GM12878 (cell line): ENCODE measurements at regions not wholly inside any gene's neighbourhood (a gene's known extent, or its start where the extent isn't known, plus 50 kb on each side); places are given as distances from the start of the nearest gene placed in this dataset.
"Not testable (repeated sequence)": the region's sequence is repeated elsewhere in the genome, so short reads cannot be mapped to it uniquely, and the experiment has no call there.

Experiments
- ATAC-seq: fragments of 200-7000 bp; cut with Tn5 transposase; 3 replicates; pipeline ENCODE4 v1.9.1; 2020; ENCODE audit warnings: mild to moderate bottlenecking, moderate library complexity
- BruUV-seq: library from RNA; stranded (reverse); fragments of 400-500 nt; replicated peaks from 2 replicates; lab custom pipeline; 2021; lab: Mats Ljungman, UMichigan
- CTCF ChIA-PET: fragments of 300-600 bp; sonication (Branson Sonifier 250); formaldehyde crosslinking; extraction: SDS; loops from one replicate; lab custom pipeline; 2021; ENCODE audit warnings: inconsistent platforms; lab: Yijun Ruan, JAX
- POLR2A ChIA-PET: fragments of 350-600 bp; formaldehyde crosslinking; extraction: SDS; loops from one replicate; lab custom pipeline; 2021; ENCODE audit warnings: inconsistent platforms; lab: Charles Lee
- RAD21 ChIA-PET: fragments of 300-600 bp; sonication (Branson Sonifier 250); formaldehyde crosslinking; loops from one replicate; lab custom pipeline; 2023; ENCODE audit warnings: antibody characterized with exemption; ENCODE audit not compliant: unreplicated experiment; lab: Charles Lee
- SMC1A ChIA-PET: fragments of 300-600 bp; sonication (Branson Sonifier 250); formaldehyde crosslinking; loops from one replicate; lab custom pipeline; 2023; ENCODE audit not compliant: unreplicated experiment, uncharacterized antibody; lab: Charles Lee
- DNase-seq: peaks from one replicate; pipeline ENCODE4 v3.0.0-alpha.2; 2011; ENCODE audit warnings: low read depth, low spot score
- FAIRE-seq: peaks from 3 replicates; lab custom pipeline; 2011; peaks lifted over from hg19 to GRCh38; lab: Jason Lieb, UNC
- H2AFZ ChIP-seq: 2 replicates; pipeline ENCODE4 v1.6.0; 2011; ENCODE audit warnings: low read depth, low read length, control low read depth; ENCODE audit not compliant: control insufficient read depth
- H3K27ac ChIP-seq: 2 replicates; pipeline ENCODE4 v1.5.1; 2011; ENCODE audit warnings: control low read depth; ENCODE audit not compliant: control insufficient read depth, insufficient read depth
- H3K27me3 ChIP-seq, 2 experiments: replicated peaks in 1 of 2; 2 replicates each; pipeline versions ENCODE4 v1.6.0 to v1.6.1; 2011; ENCODE audit warnings: low read length in 1 of 2; ENCODE audit not compliant: control insufficient read depth in 2 of 2, insufficient read depth in 2 of 2
- H3K36me3 ChIP-seq, 2 experiments: 2 replicates each; pipeline ENCODE4 v1.5.1; 2011; ENCODE audit warnings: low read length in 1 of 2; ENCODE audit not compliant: control insufficient read depth in 2 of 2, insufficient read depth in 2 of 2
- H3K4me1 ChIP-seq: 2 replicates; pipeline ENCODE4 v1.6.1; 2011; ENCODE audit warnings: mild to moderate bottlenecking, low read length, moderate library complexity, mixed read lengths; ENCODE audit not compliant: control insufficient read depth, insufficient read depth
- H3K4me2 ChIP-seq: 2 replicates; pipeline ENCODE4 v1.6.0; 2011; ENCODE audit warnings: control low read depth; ENCODE audit not compliant: control insufficient read depth, insufficient read depth
- H3K4me3 ChIP-seq: fragments of 200-600 bp; sonication (generic); 2 replicates; pipeline ENCODE4 v1.5.1; 2016
- H3K79me2 ChIP-seq: 2 replicates; pipeline ENCODE4 v1.6.0; 2011; ENCODE audit warnings: low read length; ENCODE audit not compliant: control insufficient read depth, insufficient read depth
- H3K9ac ChIP-seq: 2 replicates; pipeline ENCODE4 v1.8.0; 2011; ENCODE audit warnings: low read length, control low read depth, mixed read lengths; ENCODE audit not compliant: control insufficient read depth, insufficient read depth
- H3K9me3 ChIP-seq: replicated peaks from 3 replicates; pipeline ENCODE4 v1.5.1; 2011; ENCODE audit warnings: mild to moderate bottlenecking, low read length; ENCODE audit not compliant: control insufficient read depth, insufficient read depth
- H4K20me1 ChIP-seq: 2 replicates; pipeline ENCODE4 v1.6.0; 2011; ENCODE audit not compliant: control insufficient read depth, insufficient read depth
- BMI1 ChIP-seq: fragments of 450-650 bp; IDR thresholded peaks from 2 replicates; pipeline ENCODE4 v1.6.1; 2016; ENCODE audit warnings: mild to moderate bottlenecking, moderate library complexity, borderline replicate concordance
- CBX5 ChIP-seq: sonication (generic); IDR thresholded peaks from 2 replicates; pipeline ENCODE4 v1.6.1; 2016; ENCODE audit warnings: low read depth, moderate library complexity, mild to moderate bottlenecking, inconsistent platforms
- ETV6 ChIP-seq, 2 experiments: fragments of 450-650 bp in 1 of 2; IDR thresholded peaks in 1 of 2; conservative IDR thresholded peaks in 1 of 2; 2 replicates each; pipeline ENCODE4 v1.6.1; 2014; ENCODE audit warnings: antibody characterized with exemption in 1 of 2, borderline replicate concordance in 1 of 2, low read depth in 1 of 2, mild to moderate bottlenecking in 1 of 2, moderate library complexity in 1 of 2
- YY1 ChIP-seq: IDR thresholded peaks from 2 replicates; pipeline ENCODE4 v1.6.1; 2011; ENCODE audit warnings: low read depth, mild to moderate bottlenecking, low read length
- WGBS: methylation state at CpG from one replicate; pipeline ENCODE4 v1.1.6; 2016; ENCODE audit warnings: low lambda C conversion rate; ENCODE audit not compliant: insufficient replicate concordance, insufficient coverage; ENCODE audit errors: missing lambda C conversion rate; 5-methylcytosine and 5-hydroxymethylcytosine counted together
- in situ Hi-C: fragments of 300-500 bp; cut with MboI; formaldehyde crosslinking; loops from 9 replicates; pipeline ENCODE4 v1.14.3; 2018; ENCODE audit warnings: mixed read lengths
- intact Hi-C: fragments of 100-400 bp; cut with micrococcal nuclease; formaldehyde crosslinking; loops from one replicate; pipeline ENCODE4 v1.14.2; 2022; ENCODE audit not compliant: unreplicated experiment
- TF ChIP-seq, protein P1 (sequence below): fragments of 450-650 bp; conservative IDR thresholded peaks from 2 replicates; pipeline ENCODE4 v1.6.1; 2017; ENCODE audit warnings: mild to moderate bottlenecking, moderate library complexity
- TF ChIP-seq, protein P2 (sequence below): IDR thresholded peaks from 2 replicates; pipeline ENCODE4 v1.6.1; 2012; ENCODE audit warnings: low read length, inconsistent platforms

DNA sequence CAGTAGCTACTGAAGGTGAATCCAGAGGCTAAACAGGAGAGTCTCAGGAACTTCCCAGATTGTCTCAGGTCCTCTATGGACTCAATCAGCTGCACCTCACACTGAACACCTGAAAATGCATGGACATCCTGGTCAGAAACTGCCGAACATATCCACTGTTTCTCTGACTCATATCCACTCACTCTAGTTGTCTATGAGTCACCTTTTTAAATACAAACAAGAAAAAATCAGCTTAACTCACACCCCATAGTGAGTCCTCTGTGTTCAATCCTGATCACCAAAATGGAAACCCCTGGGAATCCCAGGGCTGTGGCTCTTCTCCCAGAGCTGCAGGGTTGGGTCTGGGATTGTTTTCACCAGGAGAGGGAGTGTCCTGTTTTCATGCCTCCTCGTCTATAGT lies 556.7 kb downstream of the TMEM121 start:
- no peak overlapping the region for H3K4me2 ChIP-seq
- SMC1A ChIA-PET, result no interaction called here
- no peak for TF ChIP-seq ETV6 (conservative IDR thresholded peaks at IDR 0.05 in 1 of 2, IDR thresholded peaks at IDR 0.05 in 1 of 2; ENCODE audit: borderline replicate concordance in 1 of 2, low read depth in 1 of 2)
- TF ChIP-seq, all 136 proteins: peak for 0
- ChIA-PET POLR2A (no interaction called here), RAD21 (no interaction called here), CTCF (no interaction called here)
- H3K27ac ChIP-seq, result no peak overlapping the region
- H3K36me3 ChIP-seq, result no peaks in the 10 kb centered on the region
- H3K9me3 ChIP-seq, result no peaks in the 10 kb centered on the region
- in situ Hi-C loops, result no loop called here
- no peaks in the 10 kb centered on the region for H3K27me3 ChIP-seq
- no peak overlapping the region for H2AFZ ChIP-seq
- no TSS peak for BruUV-seq
- no peak overlapping the region for H3K9ac ChIP-seq
- no peak for FAIRE-seq
- no peaks in the 10 kb centered on the region for H4K20me1 ChIP-seq
- intact Hi-C loops, result no loop called here
- H3K4me1 ChIP-seq, result no peaks in the 10 kb centered on the region
- no peak for ATAC-seq
- no peak overlapping the region for H3K4me3 ChIP-seq
- DNase-seq, result no peak
- no peaks in the 10 kb centered on the region for H3K79me2 ChIP-seq
- WGBS, result no CpG with 5 or more reads among the region's 2 CpGs

DNA sequence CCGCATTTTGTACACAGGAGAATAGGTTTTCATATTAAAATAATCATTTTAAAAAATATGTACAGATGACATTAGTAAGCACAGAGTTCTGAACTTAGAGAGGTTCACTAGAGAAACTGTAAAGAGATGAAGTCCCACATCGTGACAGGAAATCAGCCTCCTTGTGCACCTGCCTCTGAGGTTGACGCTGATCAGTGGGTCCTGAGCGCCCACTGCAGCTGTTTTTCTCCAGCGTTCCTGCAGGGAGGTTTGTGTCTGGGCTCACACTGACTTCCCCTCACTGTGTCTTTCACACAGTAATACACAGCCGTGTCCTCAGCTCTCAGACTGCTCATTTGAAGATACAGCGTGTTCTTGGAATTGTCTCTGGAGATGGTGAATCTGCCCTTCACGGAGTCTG lies 561.5 kb downstream of the TMEM121 start:
- FAIRE-seq (no peak), DNase-seq (no peak), ATAC-seq (no peak)
- Histone ChIP-seq H3K4me2 (no peak overlapping the region), H4K20me1 (no peaks in the 10 kb centered on the region), H3K27me3 (no peaks in the 10 kb centered on the region), H3K4me1 (no peaks in the 10 kb centered on the region), H3K79me2 (no peaks in the 10 kb centered on the region), H3K4me3 (no peak overlapping the region), H3K27ac (no peak overlapping the region), H3K36me3 (no peaks in the 10 kb centered on the region), H3K9me3 (no peaks in the 10 kb centered on the region), H2AFZ (no peak overlapping the region), H3K9ac (no peak overlapping the region)
- intact Hi-C loops, result no loop called here
- RAD21 ChIA-PET, result no interaction called here
- in situ Hi-C loops, result no loop called here
- CTCF ChIA-PET, result no interaction called here
- TF ChIP-seq YY1, result no peak
- TF ChIP-seq, protein P1, sequence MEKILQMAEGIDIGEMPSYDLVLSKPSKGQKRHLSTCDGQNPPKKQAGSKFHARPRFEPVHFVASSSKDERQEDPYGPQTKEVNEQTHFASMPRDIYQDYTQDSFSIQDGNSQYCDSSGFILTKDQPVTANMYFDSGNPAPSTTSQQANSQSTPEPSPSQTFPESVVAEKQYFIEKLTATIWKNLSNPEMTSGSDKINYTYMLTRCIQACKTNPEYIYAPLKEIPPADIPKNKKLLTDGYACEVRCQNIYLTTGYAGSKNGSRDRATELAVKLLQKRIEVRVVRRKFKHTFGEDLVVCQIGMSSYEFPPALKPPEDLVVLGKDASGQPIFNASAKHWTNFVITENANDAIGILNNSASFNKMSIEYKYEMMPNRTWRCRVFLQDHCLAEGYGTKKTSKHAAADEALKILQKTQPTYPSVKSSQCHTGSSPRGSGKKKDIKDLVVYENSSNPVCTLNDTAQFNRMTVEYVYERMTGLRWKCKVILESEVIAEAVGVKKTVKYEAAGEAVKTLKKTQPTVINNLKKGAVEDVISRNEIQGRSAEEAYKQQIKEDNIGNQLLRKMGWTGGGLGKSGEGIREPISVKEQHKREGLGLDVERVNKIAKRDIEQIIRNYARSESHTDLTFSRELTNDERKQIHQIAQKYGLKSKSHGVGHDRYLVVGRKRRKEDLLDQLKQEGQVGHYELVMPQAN, result no peak
- no peak for TF ChIP-seq BMI1
- TF ChIP-seq CBX5, result no peak
- TF ChIP-seq, protein P2, sequence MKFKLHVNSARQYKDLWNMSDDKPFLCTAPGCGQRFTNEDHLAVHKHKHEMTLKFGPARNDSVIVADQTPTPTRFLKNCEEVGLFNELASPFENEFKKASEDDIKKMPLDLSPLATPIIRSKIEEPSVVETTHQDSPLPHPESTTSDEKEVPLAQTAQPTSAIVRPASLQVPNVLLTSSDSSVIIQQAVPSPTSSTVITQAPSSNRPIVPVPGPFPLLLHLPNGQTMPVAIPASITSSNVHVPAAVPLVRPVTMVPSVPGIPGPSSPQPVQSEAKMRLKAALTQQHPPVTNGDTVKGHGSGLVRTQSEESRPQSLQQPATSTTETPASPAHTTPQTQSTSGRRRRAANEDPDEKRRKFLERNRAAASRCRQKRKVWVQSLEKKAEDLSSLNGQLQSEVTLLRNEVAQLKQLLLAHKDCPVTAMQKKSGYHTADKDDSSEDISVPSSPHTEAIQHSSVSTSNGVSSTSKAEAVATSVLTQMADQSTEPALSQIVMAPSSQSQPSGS, result no peak
- no peak for TF ChIP-seq ETV6 (conservative IDR thresholded peaks at IDR 0.05 in 1 of 2, IDR thresholded peaks at IDR 0.05 in 1 of 2; ENCODE audit: borderline replicate concordance in 1 of 2, low read depth in 1 of 2)
- BruUV-seq, result no TSS peak
- no CpG with 5 or more reads among the region's 8 CpGs for WGBS
- POLR2A ChIA-PET, result no interaction called here
- SMC1A ChIA-PET, result no interaction called here

DNA sequence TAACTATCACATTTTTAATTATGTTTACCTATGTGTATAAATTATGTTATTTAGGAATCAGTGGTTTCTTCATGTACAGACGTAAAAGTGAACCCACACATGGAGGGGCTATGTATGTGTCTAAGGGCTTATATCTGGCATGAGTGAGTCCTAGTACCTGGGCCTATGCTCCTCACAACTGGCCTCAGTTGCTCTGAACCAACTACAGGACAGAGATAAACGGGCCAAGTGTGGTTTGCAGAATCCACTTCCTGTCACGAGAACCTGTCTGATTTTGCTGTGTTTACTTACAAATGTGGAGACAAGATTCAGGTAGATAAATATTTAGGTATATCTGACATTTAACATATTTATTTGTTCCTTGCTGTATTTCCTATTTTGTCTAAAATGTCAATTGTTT lies 562.5 kb downstream of the TMEM121 start:
- no CpG with 5 or more reads among the region's 3 CpGs for WGBS
- H3K9ac ChIP-seq, H3K4me3 ChIP-seq, H3K9me3 ChIP-seq, CTCF ChIA-PET, BruUV-seq, H3K79me2 ChIP-seq, FAIRE-seq, H3K27ac ChIP-seq, H3K4me1 ChIP-seq, POLR2A ChIA-PET, H3K4me2 ChIP-seq, in situ Hi-C loops, intact Hi-C loops, DNase-seq, H4K20me1 ChIP-seq, H2AFZ ChIP-seq, RAD21 ChIA-PET, SMC1A ChIA-PET, H3K36me3 ChIP-seq, ATAC-seq, H3K27me3 ChIP-seq: not testable (repeated sequence)
